Transverse colon (tissue), 3 donors: ENCODE measurements at regions not wholly inside any gene's neighbourhood (a gene's known extent, or its start where the extent isn't known, plus 50 kb on each side); places are given as distances from the start of the nearest gene placed in this dataset.

Source experiments
- CTCF ChIP-seq, 5 experiments: fragments of 200-600 bp in 3 of 5; fragments of 450-650 bp in 2 of 5; sonication (generic) in 3 of 5; IDR thresholded peaks; 1 replicate in 2 of 5; 2 replicates in 3 of 5; pipeline ENCODE4 v1.5.1; 2016 to 2017; ENCODE audit warnings: antibody characterized with exemption in 5 of 5, inconsistent platforms in 3 of 5, mild to moderate bottlenecking in 2 of 5, moderate library complexity in 1 of 5
- POLR2A ChIP-seq: fragments of 450-650 bp; IDR thresholded peaks from one replicate; pipeline ENCODE4 v1.6.1; 2016; ENCODE audit warnings: antibody characterized with exemption, mild to moderate bottlenecking, moderate library complexity

- TF ChIP-seq CTCF (IDR thresholded peaks at IDR 0.05) (no peak), POLR2A (no peak)
Observed at GRCh38 chr22:49017482-49018329, 810.0 kb downstream of the BRD1 start.
